ENCODE measurements at regions not wholly inside any gene's neighbourhood (a gene's known extent, or its start where the extent isn't known, plus 50 kb on each side); places are given as distances from the start of the nearest gene placed in this dataset.

- no peak overlapping the region for H3K4me3 ChIP-seq
- no peaks in the 10 kb centered on the region for H3K9me3 ChIP-seq
- no peak overlapping the region for H3K4me2 ChIP-seq
- 21% methylated on average over 10 of the region's 10 CpGs for WGBS (ENCODE audit: missing lambda C conversion rate)
- DNase-seq (ENCODE audit: low read depth in 1 of 2, low spot score in 1 of 2) = no peak
- H3K4me1 ChIP-seq = no peaks in the 10 kb centered on the region
- no peak for FAIRE-seq
- POLR2A ChIA-PET = no interaction called here
- no peak for TF ChIP-seq RARB (CRISPR knock-in tag; IDR thresholded peaks at IDR 0.05)
- TF ChIP-seq BHLHE40 (IDR thresholded peaks at IDR 0.05; ENCODE audit: low read depth, low read length) = no peak
- no peak for TF ChIP-seq MAFK (IDR thresholded peaks at IDR 0.05; ENCODE audit: partially characterized antibody)
- TF ChIP-seq JUN (IDR thresholded peaks at IDR 0.05) = no peak
- no peak for TF ChIP-seq PBX3 (IDR thresholded peaks at IDR 0.05)
- TF ChIP-seq KDM1A (IDR thresholded peaks at IDR 0.05; ENCODE audit: low read depth) = no peak
- no peak for TF ChIP-seq CHD2 (IDR thresholded peaks at IDR 0.05; ENCODE audit: low read length, partially characterized antibody)
- TF ChIP-seq ESRRA (IDR thresholded peaks at IDR 0.05; ENCODE audit: borderline replicate concordance, low read length) = no peak
- no peak for TF ChIP-seq EHF (CRISPR knock-in tag; IDR thresholded peaks at IDR 0.05)
- TF ChIP-seq ATOH8 (CRISPR knock-in tag; IDR thresholded peaks at IDR 0.05; ENCODE audit: low read depth) = no peak
- no peak for TF ChIP-seq PHF8 (IDR thresholded peaks at IDR 0.05; ENCODE audit: borderline replicate concordance, low read depth)
- TF ChIP-seq RFX5 (IDR thresholded peaks at IDR 0.05) = no peak
- TF ChIP-seq SMC3 (IDR thresholded peaks at IDR 0.05) = no peak
- no peak for TF ChIP-seq ZSCAN20 (CRISPR knock-in tag; IDR thresholded peaks at IDR 0.05)
- TF ChIP-seq HMGXB4 (CRISPR knock-in tag; IDR thresholded peaks at IDR 0.05; ENCODE audit: borderline replicate concordance) = no peak
- TF ChIP-seq FOSL2 (IDR thresholded peaks at IDR 0.05) = no peak
- TF ChIP-seq FOSL2 (CRISPR knock-in tag; IDR thresholded peaks at IDR 0.05) = no peak
- no peak for TF ChIP-seq HDAC2 (IDR thresholded peaks at IDR 0.05)
- no peak for TF ChIP-seq GATA3 (IDR thresholded peaks at IDR 0.05; ENCODE audit: borderline replicate concordance)
- TF ChIP-seq NPAS2 (CRISPR knock-in tag; IDR thresholded peaks at IDR 0.05; ENCODE audit: borderline replicate concordance) = no peak
- TF ChIP-seq ZC3H11A (IDR thresholded peaks at IDR 0.05) = no peak
- no peak for ATAC-seq
- CTCF ChIA-PET = no interaction called here
- no peak overlapping the region for H3K27ac ChIP-seq
Measured at GRCh38 chr10:43946445-43946844, 297.8 kb upstream of the ZNF32 start.

- no peaks in the 10 kb centered on the region for H3K9me3 ChIP-seq
- TF ChIP-seq CEBPB (IDR thresholded peaks at IDR 0.05) (no peak), CBX2 (IDR thresholded peaks at IDR 0.05; ENCODE audit: borderline replicate concordance, low read depth) (no peak), FOSL2 (IDR thresholded peaks at IDR 0.05) (no peak), FOSL2 (CRISPR knock-in tag; IDR thresholded peaks at IDR 0.05) (no peak), EHF (CRISPR knock-in tag; IDR thresholded peaks at IDR 0.05) (no peak), HMGXB4 (CRISPR knock-in tag; IDR thresholded peaks at IDR 0.05; ENCODE audit: borderline replicate concordance) (no peak)
- CTCF ChIA-PET = no interaction called here
- WGBS (ENCODE audit: missing lambda C conversion rate) = 34% methylated on average over 4 of the region's 4 CpGs
- H3K4me2 ChIP-seq = no peak overlapping the region
- H3K27ac ChIP-seq = no peak overlapping the region
- ATAC-seq = no peak
- no peak overlapping the region for H3K4me3 ChIP-seq
- POLR2A ChIA-PET = no interaction called here
- DNase-seq (ENCODE audit: low read depth in 1 of 2, low spot score in 1 of 2) = no peak
- no peaks in the 10 kb centered on the region for H3K4me1 ChIP-seq
- FAIRE-seq = no peak
Measured at GRCh38 chr10:43945908-43946307, 297.2 kb upstream of the ZNF32 start.
